DND-41 (cell line): ENCODE measurements at regions not wholly inside any gene's neighbourhood (a gene's known extent, or its start where the extent isn't known, plus 50 kb on each side); places are given as distances from the start of the nearest gene placed in this dataset.

Experiments used
- ATAC-seq: fragments of 200-7000 bp; cut with Tn5 transposase; 3 replicates; pipeline ENCODE4 v1.9.1; 2021; ENCODE audit warnings: low read depth; ENCODE audit not compliant: insufficient read depth
- DNase-seq: peaks from one replicate; pipeline ENCODE4 v3.0.0-alpha.2; 2020
- H2AFZ ChIP-seq: 2 replicates; pipeline ENCODE4 v1.6.0; 2012; ENCODE audit warnings: low read depth, low read length
- H3K27ac ChIP-seq: 2 replicates; pipeline ENCODE4 v1.5.1; 2012; ENCODE audit warnings: low read length, inconsistent platforms
- H3K27me3 ChIP-seq: fragments of 200-600 bp; sonication (generic); 2 replicates; pipeline ENCODE4 v1.6.0; 2012; ENCODE audit warnings: low read length, mild to moderate bottlenecking, inconsistent platforms; ENCODE audit not compliant: insufficient read depth, poor library complexity
- H3K36me3 ChIP-seq: 2 replicates; pipeline ENCODE4 v1.5.1; 2012; ENCODE audit warnings: low read length, inconsistent platforms; ENCODE audit not compliant: insufficient read depth
- H3K4me1 ChIP-seq: 2 replicates; pipeline ENCODE4 v1.5.1; 2012; ENCODE audit warnings: mild to moderate bottlenecking, low read length; ENCODE audit not compliant: insufficient read depth
- H3K4me2 ChIP-seq: 2 replicates; pipeline ENCODE4 v1.6.0; 2012; ENCODE audit warnings: mild to moderate bottlenecking, moderate library complexity, low read length, inconsistent platforms; ENCODE audit not compliant: insufficient read depth
- H3K4me3 ChIP-seq, 2 experiments: fragments of 200-600 bp in 1 of 2; shearing (Covaris generic) in 1 of 2; 2 replicates each; pipeline ENCODE4 v1.5.1; 2012 to 2016; ENCODE audit warnings: inconsistent platforms in 2 of 2, low read length in 2 of 2, mild to moderate bottlenecking in 2 of 2, low read depth in 1 of 2, moderate library complexity in 1 of 2
- H3K79me2 ChIP-seq: 2 replicates; pipeline ENCODE4 v1.6.0; 2012; ENCODE audit warnings: low read length, inconsistent platforms; ENCODE audit not compliant: insufficient read depth
- H3K9ac ChIP-seq: 2 replicates; pipeline ENCODE4 v1.6.0; 2012; ENCODE audit warnings: low read depth, mild to moderate bottlenecking, inconsistent platforms, low read length, moderate library complexity
- H3K9me3 ChIP-seq: 2 replicates; pipeline ENCODE4 v1.5.1; 2012; ENCODE audit warnings: low read length, moderate library complexity, mild to moderate bottlenecking, inconsistent platforms; ENCODE audit not compliant: insufficient read depth, severe bottlenecking
- H4K20me1 ChIP-seq: 2 replicates; pipeline ENCODE4 v1.6.0; 2012; ENCODE audit warnings: low read length; ENCODE audit not compliant: insufficient read depth
- CTCF ChIP-seq: IDR thresholded peaks from 2 replicates; pipeline ENCODE4 v1.5.1; 2012; ENCODE audit warnings: borderline replicate concordance, low read length, moderate library complexity, mild to moderate bottlenecking; ENCODE audit not compliant: poor library complexity, severe bottlenecking; ENCODE audit errors: extremely low read depth
- EZH2 ChIP-seq: IDR thresholded peaks from 3 replicates; pipeline ENCODE4 v1.6.1; 2012; ENCODE audit warnings: borderline replicate concordance, low read depth, mild to moderate bottlenecking, moderate library complexity, low read length, inconsistent platforms; ENCODE audit not compliant: severe bottlenecking

GRCh38 chr2:8264981-8265380 lies 416.9 kb upstream of the ID2 start:
- DNase-seq (peak; percentile 79), ATAC-seq (peak; percentile 92)
- Histone ChIP-seq H3K9ac (no peak overlapping the region; the same call in 1 of the 2 replicates), H3K27me3 (no peaks in the 10 kb centered on the region), H3K4me2 (peak overlapping the region; percentile 28; the same call in 1 of the 2 replicates), H3K27ac (peak overlapping the region; percentile 53), H4K20me1 (no peaks in the 10 kb centered on the region), H3K36me3 (no peaks in the 10 kb centered on the region), H2AFZ (no peak overlapping the region), H3K4me3 (no peak overlapping the region), H3K79me2 (no peaks in the 10 kb centered on the region), H3K4me1 (peaks cover 50% of the 10 kb centered on the region), H3K9me3 (no peaks in the 10 kb centered on the region)
- TF ChIP-seq CTCF, result no peak
- no peak for TF ChIP-seq EZH2

GRCh38 chr2:8265476-8266226 lies 416.2 kb upstream of the ID2 start:
- Histone ChIP-seq H3K79me2 (no peaks in the 10 kb centered on the region), H3K27ac (peak overlapping the region; percentile 53), H3K9me3 (no peaks in the 10 kb centered on the region), H3K4me3 (no peak overlapping the region), H3K36me3 (no peaks in the 10 kb centered on the region), H3K9ac (no peak overlapping the region; the same call in 1 of the 2 replicates), H3K4me2 (no peak overlapping the region), H4K20me1 (no peaks in the 10 kb centered on the region), H2AFZ (no peak overlapping the region), H3K4me1 (peaks cover 50% of the 10 kb centered on the region), H3K27me3 (no peaks in the 10 kb centered on the region)
- ATAC-seq (no peak; the same call in 1 of the 3 replicates), DNase-seq (no peak)
- TF ChIP-seq EZH2, result no peak
- no peak for TF ChIP-seq CTCF

- no peak overlapping the region for H3K4me3 ChIP-seq
- H3K27me3 ChIP-seq, result no peaks in the 10 kb centered on the region
- H3K4me2 ChIP-seq, result no peak overlapping the region
- DNase-seq (no peak), ATAC-seq (no peak)
- no peaks in the 10 kb centered on the region for H4K20me1 ChIP-seq
- no peak for TF ChIP-seq EZH2
- TF ChIP-seq CTCF, result no peak
- no peak overlapping the region; the same call in 1 of the 2 replicates for H3K27ac ChIP-seq
- H2AFZ ChIP-seq, result no peak overlapping the region
- H3K79me2 ChIP-seq, result no peaks in the 10 kb centered on the region
- H3K36me3 ChIP-seq, result no peaks in the 10 kb centered on the region
- H3K9ac ChIP-seq, result no peak overlapping the region
- H3K9me3 ChIP-seq, result no peaks in the 10 kb centered on the region
- peaks cover 50% of the 10 kb centered on the region for H3K4me1 ChIP-seq
Measured at GRCh38 chr2:8266563-8266962, 415.3 kb upstream of the ID2 start.
